ENCODE measurements at regions not wholly inside any gene's neighbourhood (a gene's known extent, or its start where the extent isn't known, plus 50 kb on each side); places are given as distances from the start of the nearest gene placed in this dataset.

DNA sequence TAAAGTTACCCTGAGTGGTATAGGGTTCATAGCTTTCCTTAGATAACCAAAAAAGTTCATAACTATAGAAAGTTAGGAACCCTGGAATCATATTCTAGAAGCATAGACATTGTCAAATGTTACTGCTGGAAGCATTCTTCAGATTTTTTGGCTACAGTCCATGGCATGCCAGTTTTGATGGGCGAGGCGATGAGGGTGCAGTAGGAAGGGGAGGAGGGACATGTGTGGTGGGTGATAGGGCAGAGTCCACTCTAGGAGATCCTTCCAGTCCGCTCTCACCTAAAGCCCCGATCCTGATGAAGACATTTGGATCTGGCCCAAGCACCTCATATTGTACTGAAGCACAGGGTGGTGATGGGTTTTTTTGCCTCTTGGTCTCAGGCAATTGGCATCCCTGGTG, 91.8 kb downstream of the HRH4 start:
- Histone ChIP-seq H3K4me1 (ENCODE audit: control insufficient read depth in 4 of 4, insufficient read depth in 4 of 4, low read length in 3 of 4) (no peaks in the 10 kb centered on the region), H3K36me3 (ENCODE audit: control insufficient read depth in 4 of 4, insufficient read depth in 3 of 4, low read depth in 1 of 4, low read length in 3 of 4) (no peaks in the 10 kb centered on the region), H3K27ac (ENCODE audit: low read depth in 1 of 2, low read length in 2 of 2) (no peak overlapping the region), H3K27me3 (ENCODE audit: control insufficient read depth in 4 of 4, insufficient read depth in 4 of 4, low read length in 3 of 4) (peaks cover 0 to 3% (median 0%) of the 10 kb centered on the region in 4 donors), H3K9me3 (ENCODE audit: control insufficient read depth in 4 of 4, low read length in 3 of 4) (no peaks in the 10 kb centered on the region), H3K9ac (ENCODE audit: low read depth in 1 of 2, low read length in 2 of 2) (no peak overlapping the region), H3K4me3 (ENCODE audit: low read depth in 1 of 3, low read length in 3 of 3) (no peak overlapping the region)
- DNase-seq (ENCODE audit: low spot score), result no peak
- 82% methylated on average over 4 of the region's 4 CpGs for WGBS
- no peak for TF ChIP-seq SP1 (IDR thresholded peaks at IDR 0.05)
- no peak for TF ChIP-seq HNF4G (IDR thresholded peaks at IDR 0.05)
- TF ChIP-seq HNF4A (conservative IDR thresholded peaks at IDR 0.05), result no peak
- no peak for TF ChIP-seq EGR1 (IDR thresholded peaks at IDR 0.05; ENCODE audit: low read depth in 2 of 2)
- no peak for TF ChIP-seq RAD21 (IDR thresholded peaks at IDR 0.05)
- no peak for TF ChIP-seq RXRA (IDR thresholded peaks at IDR 0.05)

DNA sequence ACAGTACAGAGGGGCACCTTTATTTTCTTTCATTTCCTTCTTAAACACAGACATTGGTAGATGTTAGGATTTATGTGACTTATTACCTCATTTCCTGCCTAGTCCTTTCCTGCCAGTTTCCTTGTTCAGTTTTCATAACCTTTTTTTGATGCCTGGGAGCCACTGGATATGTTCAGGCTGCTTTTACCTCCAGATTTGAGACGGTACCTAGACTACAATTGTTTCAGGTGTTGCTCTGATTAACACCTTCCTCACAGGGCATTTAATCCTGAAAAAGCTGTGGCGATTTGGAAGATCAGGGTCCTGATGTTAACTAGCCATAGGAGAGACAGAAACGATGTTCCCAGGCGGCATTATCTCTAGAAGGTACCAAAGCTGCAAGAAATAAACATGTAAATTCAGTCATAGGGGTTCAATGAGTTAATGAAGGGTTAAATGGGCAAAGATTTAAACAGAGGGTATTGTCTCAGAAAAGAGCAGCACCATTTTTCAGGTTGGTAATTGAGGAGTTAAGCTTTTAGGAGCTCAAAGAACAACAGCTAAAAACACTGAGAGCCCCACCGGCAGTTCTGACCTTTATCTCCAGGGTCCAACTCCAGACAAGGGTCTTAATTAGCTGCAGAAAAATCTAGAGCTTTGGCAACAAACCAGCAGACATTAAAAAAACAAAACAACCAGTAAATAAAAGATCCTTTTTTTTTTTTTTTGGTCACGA, 93.3 kb downstream of the HRH4 start:
- no peaks in the 10 kb centered on the region for H3K36me3 ChIP-seq (ENCODE audit: control insufficient read depth in 4 of 4, insufficient read depth in 3 of 4, low read depth in 1 of 4, low read length in 3 of 4)
- H3K27ac ChIP-seq (ENCODE audit: low read depth in 1 of 2, low read length in 2 of 2), result no peak overlapping the region
- TF ChIP-seq TAF1 (conservative IDR thresholded peaks at IDR 0.05), result no peak
- TF ChIP-seq HNF4G (IDR thresholded peaks at IDR 0.05), result no peak
- no peak for TF ChIP-seq FOXA1 (IDR thresholded peaks at IDR 0.05)
- TF ChIP-seq RAD21 (IDR thresholded peaks at IDR 0.05), result no peak
- TF ChIP-seq, protein P1, sequence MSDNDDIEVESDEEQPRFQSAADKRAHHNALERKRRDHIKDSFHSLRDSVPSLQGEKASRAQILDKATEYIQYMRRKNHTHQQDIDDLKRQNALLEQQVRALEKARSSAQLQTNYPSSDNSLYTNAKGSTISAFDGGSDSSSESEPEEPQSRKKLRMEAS (IDR thresholded peaks at IDR 0.05), result no peak
- no peak for TF ChIP-seq JUND (IDR thresholded peaks at IDR 0.05)
- TF ChIP-seq YY1 (IDR thresholded peaks at IDR 0.05), result no peak
- no peak for TF ChIP-seq HNF4A (conservative IDR thresholded peaks at IDR 0.05)
- TF ChIP-seq FOXA2 (IDR thresholded peaks at IDR 0.05), result no peak
- TF ChIP-seq CTCF (IDR thresholded peaks at IDR 0.05; ENCODE audit: low read depth, low read length, missing input control), result no peak
- TF ChIP-seq SP1 (IDR thresholded peaks at IDR 0.05), result no peak
- no peak overlapping the region for H3K4me3 ChIP-seq (ENCODE audit: low read depth in 1 of 3, low read length in 3 of 3)
- 46% methylated on average over 6 of the region's 6 CpGs for WGBS
- peaks cover 0 to 3% (median 0%) of the 10 kb centered on the region in 4 donors for H3K27me3 ChIP-seq (ENCODE audit: control insufficient read depth in 4 of 4, insufficient read depth in 4 of 4, low read length in 3 of 4)
- no peak for DNase-seq (ENCODE audit: low spot score)
- H3K4me1 ChIP-seq (ENCODE audit: control insufficient read depth in 4 of 4, insufficient read depth in 4 of 4, low read length in 3 of 4), result no peaks in the 10 kb centered on the region
- no peaks in the 10 kb centered on the region for H3K9me3 ChIP-seq (ENCODE audit: control insufficient read depth in 4 of 4, low read length in 3 of 4)
- no peak overlapping the region for H3K9ac ChIP-seq (ENCODE audit: low read depth in 1 of 2, low read length in 2 of 2)

GRCh38 chr18:24558403-24558802, 98.0 kb downstream of the HRH4 start:
- DNase-seq (ENCODE audit: low spot score), result no peak
- H3K27me3 ChIP-seq (ENCODE audit: control insufficient read depth in 4 of 4, insufficient read depth in 4 of 4, low read length in 3 of 4), result peaks cover 0 to 6% (median 0%) of the 10 kb centered on the region in 4 donors
- 61% methylated on average over 7 of the region's 7 CpGs for WGBS
- no peak overlapping the region for H3K4me3 ChIP-seq (ENCODE audit: low read depth in 1 of 3, low read length in 3 of 3)
- H3K36me3 ChIP-seq (ENCODE audit: control insufficient read depth in 4 of 4, insufficient read depth in 3 of 4, low read depth in 1 of 4, low read length in 3 of 4), result no peaks in the 10 kb centered on the region
- H3K9me3 ChIP-seq (ENCODE audit: control insufficient read depth in 4 of 4, low read length in 3 of 4), result no peaks in the 10 kb centered on the region
- H3K27ac ChIP-seq (ENCODE audit: low read depth in 1 of 2, low read length in 2 of 2), result no peak overlapping the region
- H3K4me1 ChIP-seq (ENCODE audit: control insufficient read depth in 4 of 4, insufficient read depth in 4 of 4, low read length in 3 of 4), result no peaks in the 10 kb centered on the region
- H3K9ac ChIP-seq (ENCODE audit: low read depth in 1 of 2, low read length in 2 of 2), result no peak overlapping the region
- TF ChIP-seq NR2F2 (IDR thresholded peaks at IDR 0.05) (no peak), FOXA1 (IDR thresholded peaks at IDR 0.05) (no peak), FOXA2 (IDR thresholded peaks at IDR 0.05) (no peak), JUND (IDR thresholded peaks at IDR 0.05) (no peak), SP1 (IDR thresholded peaks at IDR 0.05) (no peak), HNF4A (conservative IDR thresholded peaks at IDR 0.05) (no peak), HNF4G (IDR thresholded peaks at IDR 0.05) (no peak), RAD21 (IDR thresholded peaks at IDR 0.05) (no peak), YY1 (IDR thresholded peaks at IDR 0.05) (no peak), RXRA (IDR thresholded peaks at IDR 0.05) (no peak), GABPA (IDR thresholded peaks at IDR 0.05 in 1 of 2, conservative IDR thresholded peaks at IDR 0.05 in 1 of 2) (no peak), EGR1 (IDR thresholded peaks at IDR 0.05; ENCODE audit: low read depth in 2 of 2) (no peak), CTCF (IDR thresholded peaks at IDR 0.05; ENCODE audit: low read depth, low read length, missing input control) (no peak), TAF1 (conservative IDR thresholded peaks at IDR 0.05) (no peak)
- TF ChIP-seq, protein P2, sequence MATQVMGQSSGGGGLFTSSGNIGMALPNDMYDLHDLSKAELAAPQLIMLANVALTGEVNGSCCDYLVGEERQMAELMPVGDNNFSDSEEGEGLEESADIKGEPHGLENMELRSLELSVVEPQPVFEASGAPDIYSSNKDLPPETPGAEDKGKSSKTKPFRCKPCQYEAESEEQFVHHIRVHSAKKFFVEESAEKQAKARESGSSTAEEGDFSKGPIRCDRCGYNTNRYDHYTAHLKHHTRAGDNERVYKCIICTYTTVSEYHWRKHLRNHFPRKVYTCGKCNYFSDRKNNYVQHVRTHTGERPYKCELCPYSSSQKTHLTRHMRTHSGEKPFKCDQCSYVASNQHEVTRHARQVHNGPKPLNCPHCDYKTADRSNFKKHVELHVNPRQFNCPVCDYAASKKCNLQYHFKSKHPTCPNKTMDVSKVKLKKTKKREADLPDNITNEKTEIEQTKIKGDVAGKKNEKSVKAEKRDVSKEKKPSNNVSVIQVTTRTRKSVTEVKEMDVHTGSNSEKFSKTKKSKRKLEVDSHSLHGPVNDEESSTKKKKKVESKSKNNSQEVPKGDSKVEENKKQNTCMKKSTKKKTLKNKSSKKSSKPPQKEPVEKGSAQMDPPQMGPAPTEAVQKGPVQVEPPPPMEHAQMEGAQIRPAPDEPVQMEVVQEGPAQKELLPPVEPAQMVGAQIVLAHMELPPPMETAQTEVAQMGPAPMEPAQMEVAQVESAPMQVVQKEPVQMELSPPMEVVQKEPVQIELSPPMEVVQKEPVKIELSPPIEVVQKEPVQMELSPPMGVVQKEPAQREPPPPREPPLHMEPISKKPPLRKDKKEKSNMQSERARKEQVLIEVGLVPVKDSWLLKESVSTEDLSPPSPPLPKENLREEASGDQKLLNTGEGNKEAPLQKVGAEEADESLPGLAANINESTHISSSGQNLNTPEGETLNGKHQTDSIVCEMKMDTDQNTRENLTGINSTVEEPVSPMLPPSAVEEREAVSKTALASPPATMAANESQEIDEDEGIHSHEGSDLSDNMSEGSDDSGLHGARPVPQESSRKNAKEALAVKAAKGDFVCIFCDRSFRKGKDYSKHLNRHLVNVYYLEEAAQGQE (IDR thresholded peaks at IDR 0.05), result no peak
- TF ChIP-seq, protein P3, sequence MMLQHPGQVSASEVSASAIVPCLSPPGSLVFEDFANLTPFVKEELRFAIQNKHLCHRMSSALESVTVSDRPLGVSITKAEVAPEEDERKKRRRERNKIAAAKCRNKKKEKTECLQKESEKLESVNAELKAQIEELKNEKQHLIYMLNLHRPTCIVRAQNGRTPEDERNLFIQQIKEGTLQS (IDR thresholded peaks at IDR 0.05), result no peak

All from liver (tissue), 8 donors.